ENCODE measurements at regions not wholly inside any gene's neighbourhood (a gene's known extent, or its start where the extent isn't known, plus 50 kb on each side); places are given as distances from the start of the nearest gene placed in this dataset.

DNA sequence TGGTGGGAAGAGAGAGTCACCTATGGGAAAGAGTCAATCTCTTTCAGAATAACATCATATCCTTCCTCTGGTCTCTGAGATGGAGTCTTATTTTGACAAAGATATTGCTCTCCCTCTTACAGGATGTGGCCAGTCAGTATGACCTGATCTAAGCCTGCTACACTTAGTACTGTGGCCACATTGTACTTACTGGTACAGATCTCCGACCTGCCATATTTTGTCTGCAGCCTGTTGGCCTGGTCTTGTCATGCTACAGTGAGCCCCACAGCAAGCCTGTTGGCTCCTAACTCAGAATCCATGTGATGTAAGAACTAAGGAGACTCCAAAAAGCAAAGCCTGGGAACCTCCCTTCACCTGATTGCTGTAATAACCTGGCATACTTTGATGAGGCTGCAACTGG, 377.8 kb downstream of the SFMBT2 start:
- TF ChIP-seq, protein P1, sequence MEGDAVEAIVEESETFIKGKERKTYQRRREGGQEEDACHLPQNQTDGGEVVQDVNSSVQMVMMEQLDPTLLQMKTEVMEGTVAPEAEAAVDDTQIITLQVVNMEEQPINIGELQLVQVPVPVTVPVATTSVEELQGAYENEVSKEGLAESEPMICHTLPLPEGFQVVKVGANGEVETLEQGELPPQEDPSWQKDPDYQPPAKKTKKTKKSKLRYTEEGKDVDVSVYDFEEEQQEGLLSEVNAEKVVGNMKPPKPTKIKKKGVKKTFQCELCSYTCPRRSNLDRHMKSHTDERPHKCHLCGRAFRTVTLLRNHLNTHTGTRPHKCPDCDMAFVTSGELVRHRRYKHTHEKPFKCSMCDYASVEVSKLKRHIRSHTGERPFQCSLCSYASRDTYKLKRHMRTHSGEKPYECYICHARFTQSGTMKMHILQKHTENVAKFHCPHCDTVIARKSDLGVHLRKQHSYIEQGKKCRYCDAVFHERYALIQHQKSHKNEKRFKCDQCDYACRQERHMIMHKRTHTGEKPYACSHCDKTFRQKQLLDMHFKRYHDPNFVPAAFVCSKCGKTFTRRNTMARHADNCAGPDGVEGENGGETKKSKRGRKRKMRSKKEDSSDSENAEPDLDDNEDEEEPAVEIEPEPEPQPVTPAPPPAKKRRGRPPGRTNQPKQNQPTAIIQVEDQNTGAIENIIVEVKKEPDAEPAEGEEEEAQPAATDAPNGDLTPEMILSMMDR (tag by site-specific recombination; IDR thresholded peaks at IDR 0.05): no peak
- TF ChIP-seq ZNF529 (tag by site-specific recombination; IDR thresholded peaks at IDR 0.05; ENCODE audit: insufficient replicate concordance) (no peak), ZNF785 (tag by site-specific recombination; IDR thresholded peaks at IDR 0.05) (no peak), ZNF274 (IDR thresholded peaks at IDR 0.05; ENCODE audit: low read length) (no peak), ZNF274 (tag by site-specific recombination; IDR thresholded peaks at IDR 0.05; ENCODE audit: borderline replicate concordance) (no peak), ZNF645 (tag by site-specific recombination; IDR thresholded peaks at IDR 0.05) (no peak), KLF7 (tag by site-specific recombination; IDR thresholded peaks at IDR 0.05; ENCODE audit: borderline replicate concordance) (no peak), ZNF335 (tag by site-specific recombination; conservative IDR thresholded peaks at IDR 0.05) (no peak)

Measured in HEK293 (cell line).